Adrenal gland (tissue), 5 donors: ENCODE measurements at regions not wholly inside any gene's neighbourhood (a gene's known extent, or its start where the extent isn't known, plus 50 kb on each side); places are given as distances from the start of the nearest gene placed in this dataset.

ENCODE experiments used
- POLR2A ChIP-seq, 2 donors: fragments of 450-650 bp; IDR thresholded peaks; one replicate each; pipeline ENCODE4 v1.6.1; 2017; ENCODE audit warnings: antibody characterized with exemption in 2 of 2, mild to moderate bottlenecking in 2 of 2, moderate library complexity in 1 of 2
- TF ChIP-seq, protein P1 (sequence below), 6 experiments: fragments of 450-650 bp in 4 of 6; fragments of 200-600 bp in 2 of 6; sonication (generic) in 1 of 6; IDR thresholded peaks; 1 replicate in 5 of 6; 2 replicates in 1 of 6; pipeline versions ENCODE4 v1.5.1 to v1.8.0; 2016 to 2021; ENCODE audit warnings: antibody characterized with exemption in 6 of 6, mild to moderate bottlenecking in 2 of 6, moderate library complexity in 1 of 6
- donor health status: DM: no; HTN: no; CAD: no.

DNA sequence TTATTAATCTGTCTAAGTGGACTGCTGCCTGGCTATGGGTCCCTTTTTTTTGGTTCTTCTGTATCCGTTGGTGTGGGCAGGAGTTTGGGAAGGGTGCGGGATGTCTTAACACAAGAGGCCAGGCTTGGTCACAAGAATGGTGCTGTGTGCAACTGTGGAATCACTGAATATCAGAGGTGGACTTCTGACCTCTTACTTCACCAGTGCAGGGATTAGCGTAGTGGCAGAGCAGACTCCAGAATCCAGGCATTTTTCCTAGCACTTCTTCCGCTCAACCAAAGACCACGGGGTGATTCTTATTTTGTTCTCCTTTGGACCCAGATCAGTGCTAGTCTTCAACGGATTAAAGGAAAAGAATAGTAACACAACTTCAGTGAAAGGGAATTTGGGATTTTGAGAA lies 254.3 kb upstream of the TNP1 start:
- TF ChIP-seq, protein P1, sequence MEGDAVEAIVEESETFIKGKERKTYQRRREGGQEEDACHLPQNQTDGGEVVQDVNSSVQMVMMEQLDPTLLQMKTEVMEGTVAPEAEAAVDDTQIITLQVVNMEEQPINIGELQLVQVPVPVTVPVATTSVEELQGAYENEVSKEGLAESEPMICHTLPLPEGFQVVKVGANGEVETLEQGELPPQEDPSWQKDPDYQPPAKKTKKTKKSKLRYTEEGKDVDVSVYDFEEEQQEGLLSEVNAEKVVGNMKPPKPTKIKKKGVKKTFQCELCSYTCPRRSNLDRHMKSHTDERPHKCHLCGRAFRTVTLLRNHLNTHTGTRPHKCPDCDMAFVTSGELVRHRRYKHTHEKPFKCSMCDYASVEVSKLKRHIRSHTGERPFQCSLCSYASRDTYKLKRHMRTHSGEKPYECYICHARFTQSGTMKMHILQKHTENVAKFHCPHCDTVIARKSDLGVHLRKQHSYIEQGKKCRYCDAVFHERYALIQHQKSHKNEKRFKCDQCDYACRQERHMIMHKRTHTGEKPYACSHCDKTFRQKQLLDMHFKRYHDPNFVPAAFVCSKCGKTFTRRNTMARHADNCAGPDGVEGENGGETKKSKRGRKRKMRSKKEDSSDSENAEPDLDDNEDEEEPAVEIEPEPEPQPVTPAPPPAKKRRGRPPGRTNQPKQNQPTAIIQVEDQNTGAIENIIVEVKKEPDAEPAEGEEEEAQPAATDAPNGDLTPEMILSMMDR (IDR thresholded peaks at IDR 0.05): no peak
- no peak for TF ChIP-seq POLR2A (IDR thresholded peaks at IDR 0.05)
